SK-N-SH (cell line): ENCODE measurements at regions not wholly inside any gene's neighbourhood (a gene's known extent, or its start where the extent isn't known, plus 50 kb on each side); places are given as distances from the start of the nearest gene placed in this dataset.

Experiments used
- CTCF ChIA-PET: fragments of 300-600, 350-600 bp; formaldehyde crosslinking; extraction: SDS; loops from one replicate; lab custom pipeline; 2021; lab: Yijun Ruan, JAX
- POLR2A ChIA-PET: fragments of 350-600 bp; sonication (Branson Sonifier 250); formaldehyde crosslinking; extraction: SDS; loops from one replicate; lab custom pipeline; 2020; ENCODE audit warnings: antibody characterized with exemption, inconsistent platforms; lab: Yijun Ruan, JAX
- DNase-seq: peaks from one replicate; pipeline ENCODE4 v3.0.0; 2012
- H2AFZ ChIP-seq: fragments of 200-600 bp; sonication (generic); 2 replicates; pipeline ENCODE4 v1.8.1; 2016; ENCODE audit warnings: antibody characterized with exemption, mild to moderate bottlenecking, low read depth
- H3F3A ChIP-seq: fragments of 200-600 bp; sonication (generic); replicated peaks from 2 replicates; pipeline ENCODE3; 2016; ENCODE audit warnings: antibody characterized with exemption, mild to moderate bottlenecking; ENCODE audit not compliant: insufficient read depth
- H3K27ac ChIP-seq, 2 experiments: fragments of 200-500 bp in 1 of 2; fragments of 200-600 bp in 1 of 2; sonication (Bioruptor generic) in 1 of 2; sonication (generic), shearing (Covaris generic) in 1 of 2; 2 replicates each; pipeline versions ENCODE4 v1.5.1 to v1.6.1; 2014 to 2016; ENCODE audit warnings: low read depth in 2 of 2, inconsistent platforms in 1 of 2, low read length in 1 of 2, mild to moderate bottlenecking in 1 of 2, mixed read lengths in 1 of 2
- H3K27me3 ChIP-seq: fragments of 200-600 bp; sonication (generic), shearing (Covaris generic); 2 replicates; pipeline ENCODE4 v1.6.1; 2016; ENCODE audit warnings: mixed run types; ENCODE audit not compliant: insufficient read depth
- H3K36me3 ChIP-seq, 2 experiments: fragments of 200-500 bp in 1 of 2; fragments of 200-600 bp in 1 of 2; sonication (Bioruptor generic) in 1 of 2; sonication (generic) in 1 of 2; replicated peaks in 1 of 2; 2 replicates each; pipeline versions ENCODE3 to v1.5.1; 2014 to 2016; ENCODE audit warnings: low read length in 1 of 2, mild to moderate bottlenecking in 1 of 2; ENCODE audit not compliant: insufficient read depth in 2 of 2, control insufficient read depth in 1 of 2
- H3K4me1 ChIP-seq, 2 experiments: fragments of 200-500 bp in 1 of 2; fragments of 200-600 bp in 1 of 2; sonication (Bioruptor generic) in 1 of 2; sonication (generic), shearing (Covaris generic) in 1 of 2; 2 replicates each; pipeline versions ENCODE4 v1.5.1 to v1.6.1; 2014 to 2016; ENCODE audit warnings: low read depth in 1 of 2, low read length in 1 of 2, mixed run types in 1 of 2; ENCODE audit not compliant: insufficient read depth in 2 of 2, control insufficient read depth in 1 of 2
- H3K4me2 ChIP-seq: fragments of 200-600 bp; sonication (generic), shearing (Covaris generic); 2 replicates; pipeline ENCODE4 v1.6.1; 2017; ENCODE audit warnings: mixed run types
- H3K4me3 ChIP-seq, 2 experiments: fragments of 200-500 bp in 1 of 2; fragments of 200-600 bp in 1 of 2; sonication (Bioruptor generic) in 1 of 2; sonication (generic), shearing (Covaris generic) in 1 of 2; 2 replicates each; pipeline versions ENCODE4 v1.5.1 to v1.8.1; 2014 to 2016; ENCODE audit warnings: low read depth in 2 of 2, inconsistent platforms in 1 of 2, low read length in 1 of 2, mild to moderate bottlenecking in 1 of 2, mixed read lengths in 1 of 2, moderate library complexity in 1 of 2
- H3K79me2 ChIP-seq: fragments of 200-600 bp; sonication (generic); 2 replicates; pipeline ENCODE4 v1.8.1; 2017; ENCODE audit warnings: mild to moderate bottlenecking; ENCODE audit not compliant: insufficient read depth
- H3K9ac ChIP-seq: fragments of 200-600 bp; sonication (generic); 2 replicates; pipeline ENCODE4 v1.6.1; 2017; ENCODE audit warnings: mixed run types
- H3K9me2 ChIP-seq: fragments of 200-600 bp; sonication (generic); 2 replicates; pipeline ENCODE4 v1.6.1; 2017; ENCODE audit warnings: mixed run types
- H3K9me3 ChIP-seq: fragments of 200-600 bp; sonication (generic); 2 replicates; pipeline ENCODE4 v1.6.1; 2017; ENCODE audit warnings: mixed run types, mild to moderate bottlenecking, moderate library complexity
- H4K20me1 ChIP-seq: fragments of 200-600 bp; sonication (generic); 2 replicates; pipeline ENCODE4 v1.6.1; 2017; ENCODE audit warnings: mild to moderate bottlenecking, mixed run types; ENCODE audit not compliant: insufficient read depth
- ELF1 ChIP-seq: IDR thresholded peaks from 2 replicates; pipeline ENCODE4 v1.4.0; 2012
- EP300 ChIP-seq, 2 experiments: IDR thresholded peaks; 2 replicates each; pipeline versions ENCODE4 v1.4.0 to v1.6.1; 2012; ENCODE audit warnings: borderline replicate concordance in 1 of 2, low read depth in 1 of 2, low read length in 1 of 2
- EZH2phosphoT487 ChIP-seq: fragments of 200-600 bp; sonication (generic); IDR thresholded peaks from 2 replicates; pipeline ENCODE4 v1.6.1; 2017; ENCODE audit warnings: low read depth, mixed run types, mild to moderate bottlenecking, antibody characterized with exemption, moderate library complexity, borderline replicate concordance
- FOSL2 ChIP-seq: IDR thresholded peaks from 2 replicates; pipeline ENCODE4 v1.4.0; 2012; ENCODE audit warnings: low read depth, mild to moderate bottlenecking, moderate library complexity, borderline replicate concordance
- JUND ChIP-seq: IDR thresholded peaks from 2 replicates; pipeline ENCODE4 v1.4.0; 2012
- MEF2A ChIP-seq: IDR thresholded peaks from 2 replicates; pipeline ENCODE4 v1.4.0; 2012; ENCODE audit warnings: low read depth, borderline replicate concordance
- RCOR1 ChIP-seq: fragments of 150-350 bp; IDR thresholded peaks from 2 replicates; pipeline ENCODE4 v1.6.1; 2017; ENCODE audit warnings: antibody characterized with exemption, low read length
- REST ChIP-seq: IDR thresholded peaks from 2 replicates; pipeline ENCODE4 v1.6.1; 2012; ENCODE audit warnings: mild to moderate bottlenecking, low read depth, low read length, moderate library complexity
- RFX5 ChIP-seq: IDR thresholded peaks from 2 replicates; pipeline ENCODE4 v1.6.1; 2012; ENCODE audit warnings: mild to moderate bottlenecking, improper control_type of control experiment, low read length
- RXRA ChIP-seq: IDR thresholded peaks from 2 replicates; pipeline ENCODE4 v1.4.0; 2012; ENCODE audit warnings: low read depth, mild to moderate bottlenecking, borderline replicate concordance
- TCF12 ChIP-seq: IDR thresholded peaks from 2 replicates; pipeline ENCODE4 v1.4.0; 2012
- USF1 ChIP-seq: IDR thresholded peaks from 2 replicates; pipeline ENCODE4 v1.4.0; 2012; ENCODE audit warnings: low read depth, borderline replicate concordance
- USF2 ChIP-seq: fragments of 150-350 bp; IDR thresholded peaks from 2 replicates; pipeline ENCODE4 v1.6.1; 2017; ENCODE audit warnings: antibody characterized with exemption, low read length, low read depth, borderline replicate concordance
- WGBS: methylation state at CpG from one replicate; pipeline ENCODE4 v1.1.6; 2017; ENCODE audit warnings: low lambda C conversion rate; 5-methylcytosine and 5-hydroxymethylcytosine counted together
- TF ChIP-seq, protein P1 (sequence below): fragments of 200-600 bp; sonication (generic); IDR thresholded peaks from 2 replicates; pipeline ENCODE4 v1.6.1; 2017; ENCODE audit warnings: antibody characterized with exemption, mild to moderate bottlenecking, moderate library complexity
- TF ChIP-seq, protein P2 (sequence below): IDR thresholded peaks from 2 replicates; pipeline ENCODE4 v1.4.0; 2012; ENCODE audit warnings: low read depth, borderline replicate concordance

GRCh38 chr3:124542214-124542869 is 187.9 kb upstream of the UMPS start:
- TF ChIP-seq EP300 (IDR thresholded peaks at IDR 0.05; ENCODE audit: borderline replicate concordance in 1 of 2, low read depth in 1 of 2, low read length in 1 of 2) (no peak), RCOR1 (no peak), ELF1 (no peak), MEF2A (no peak), JUND (no peak), EZH2phosphoT487 (no peak), TCF12 (no peak), USF2 (no peak)
- TF ChIP-seq, protein P1, sequence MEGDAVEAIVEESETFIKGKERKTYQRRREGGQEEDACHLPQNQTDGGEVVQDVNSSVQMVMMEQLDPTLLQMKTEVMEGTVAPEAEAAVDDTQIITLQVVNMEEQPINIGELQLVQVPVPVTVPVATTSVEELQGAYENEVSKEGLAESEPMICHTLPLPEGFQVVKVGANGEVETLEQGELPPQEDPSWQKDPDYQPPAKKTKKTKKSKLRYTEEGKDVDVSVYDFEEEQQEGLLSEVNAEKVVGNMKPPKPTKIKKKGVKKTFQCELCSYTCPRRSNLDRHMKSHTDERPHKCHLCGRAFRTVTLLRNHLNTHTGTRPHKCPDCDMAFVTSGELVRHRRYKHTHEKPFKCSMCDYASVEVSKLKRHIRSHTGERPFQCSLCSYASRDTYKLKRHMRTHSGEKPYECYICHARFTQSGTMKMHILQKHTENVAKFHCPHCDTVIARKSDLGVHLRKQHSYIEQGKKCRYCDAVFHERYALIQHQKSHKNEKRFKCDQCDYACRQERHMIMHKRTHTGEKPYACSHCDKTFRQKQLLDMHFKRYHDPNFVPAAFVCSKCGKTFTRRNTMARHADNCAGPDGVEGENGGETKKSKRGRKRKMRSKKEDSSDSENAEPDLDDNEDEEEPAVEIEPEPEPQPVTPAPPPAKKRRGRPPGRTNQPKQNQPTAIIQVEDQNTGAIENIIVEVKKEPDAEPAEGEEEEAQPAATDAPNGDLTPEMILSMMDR: no peak
- TF ChIP-seq, all 33 proteins: peak for 0
- Histone ChIP-seq H3K79me2 (no peaks in the 10 kb centered on the region), H3K36me3 (no peaks in the 10 kb centered on the region), H3K4me2 (no peak overlapping the region), H3F3A (no peaks in the 10 kb centered on the region), H4K20me1 (no peaks in the 10 kb centered on the region), H3K4me1 (no peaks in the 10 kb centered on the region), H3K27ac (no peak overlapping the region), H3K9ac (no peak overlapping the region), H3K9me3 (no peaks in the 10 kb centered on the region), H2AFZ (no peak overlapping the region), H3K27me3 (no peaks in the 10 kb centered on the region), H3K4me3 (no peak overlapping the region), H3K9me2 (no peaks in the 10 kb centered on the region)
- no peak for DNase-seq
- POLR2A ChIA-PET: no interaction called here
- CTCF ChIA-PET: interaction anchor here (1.7 to 4.7 kb wide), 3 partner anchors 8 to 23 kb away, joined by 4 to 26 read pairs (median 25); no protein-coding TSS in a partner anchor
- WGBS: 85% methylated on average over 6 of the region's 6 CpGs

- ChIA-PET POLR2A (no interaction called here), CTCF (interaction anchor here (0.7 to 6.4 kb wide), 4 partner anchors 13 to 77 kb away, joined by 3 to 66 read pairs (median 8); no protein-coding TSS in a partner anchor)
- H2AFZ ChIP-seq: no peak overlapping the region
- no peak overlapping the region for H3K4me3 ChIP-seq
- no peak for DNase-seq
- no peaks in the 10 kb centered on the region for H3K9me2 ChIP-seq
- no peaks in the 10 kb centered on the region for H4K20me1 ChIP-seq
- no peaks in the 10 kb centered on the region for H3K4me1 ChIP-seq
- H3K9me3 ChIP-seq: no peaks in the 10 kb centered on the region
- no peaks in the 10 kb centered on the region for H3K79me2 ChIP-seq
- H3K4me2 ChIP-seq: no peak overlapping the region
- no peaks in the 10 kb centered on the region for H3K36me3 ChIP-seq
- H3K27ac ChIP-seq: no peak overlapping the region
- no peak overlapping the region for H3K9ac ChIP-seq
- no peaks in the 10 kb centered on the region for H3F3A ChIP-seq
- H3K27me3 ChIP-seq: no peaks in the 10 kb centered on the region
- 84% methylated on average over 3 of the region's 3 CpGs for WGBS
- TF ChIP-seq RCOR1: no peak
- no peak for TF ChIP-seq EP300 (IDR thresholded peaks at IDR 0.05; ENCODE audit: borderline replicate concordance in 1 of 2, low read depth in 1 of 2, low read length in 1 of 2)
- no peak for TF ChIP-seq RFX5
- TF ChIP-seq USF1: no peak
- TF ChIP-seq FOSL2: no peak
- no peak for TF ChIP-seq ELF1
- no peak for TF ChIP-seq REST
- TF ChIP-seq RXRA: no peak
- TF ChIP-seq JUND: no peak
- TF ChIP-seq, protein P2, sequence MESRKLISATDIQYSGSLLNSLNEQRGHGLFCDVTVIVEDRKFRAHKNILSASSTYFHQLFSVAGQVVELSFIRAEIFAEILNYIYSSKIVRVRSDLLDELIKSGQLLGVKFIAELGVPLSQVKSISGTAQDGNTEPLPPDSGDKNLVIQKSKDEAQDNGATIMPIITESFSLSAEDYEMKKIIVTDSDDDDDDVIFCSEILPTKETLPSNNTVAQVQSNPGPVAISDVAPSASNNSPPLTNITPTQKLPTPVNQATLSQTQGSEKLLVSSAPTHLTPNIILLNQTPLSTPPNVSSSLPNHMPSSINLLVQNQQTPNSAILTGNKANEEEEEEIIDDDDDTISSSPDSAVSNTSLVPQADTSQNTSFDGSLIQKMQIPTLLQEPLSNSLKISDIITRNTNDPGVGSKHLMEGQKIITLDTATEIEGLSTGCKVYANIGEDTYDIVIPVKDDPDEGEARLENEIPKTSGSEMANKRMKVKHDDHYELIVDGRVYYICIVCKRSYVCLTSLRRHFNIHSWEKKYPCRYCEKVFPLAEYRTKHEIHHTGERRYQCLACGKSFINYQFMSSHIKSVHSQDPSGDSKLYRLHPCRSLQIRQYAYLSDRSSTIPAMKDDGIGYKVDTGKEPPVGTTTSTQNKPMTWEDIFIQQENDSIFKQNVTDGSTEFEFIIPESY: no peak
Observed at GRCh38 chr3:124545891-124546290, 184.4 kb upstream of the UMPS start.
